DOHH2 (cell line): ENCODE measurements at regions not wholly inside any gene's neighbourhood (a gene's known extent, or its start where the extent isn't known, plus 50 kb on each side); places are given as distances from the start of the nearest gene placed in this dataset.

Source experiments
- H3F3A ChIP-seq: fragments of 200-600 bp; sonication (generic), shearing (Covaris generic); 2 replicates; pipeline ENCODE4 v1.6.0; 2016; ENCODE audit warnings: antibody characterized with exemption, mild to moderate bottlenecking; ENCODE audit not compliant: control insufficient read depth, insufficient read depth
- H3K27ac ChIP-seq: fragments of 200-600 bp; sonication (generic); 2 replicates; pipeline ENCODE4 v1.5.1; 2014; ENCODE audit warnings: low read depth, mild to moderate bottlenecking, low read length, moderate library complexity
- H3K27me3 ChIP-seq: fragments of 200-600 bp; sonication (generic); 2 replicates; pipeline ENCODE4 v1.6.1; 2014; ENCODE audit warnings: mild to moderate bottlenecking, low read length, mixed read lengths; ENCODE audit not compliant: control insufficient read depth
- H3K36me3 ChIP-seq: fragments of 200-600 bp; sonication (generic); 2 replicates; pipeline ENCODE4 v1.6.1; 2014; ENCODE audit warnings: mild to moderate bottlenecking, low read length, moderate library complexity, mixed read lengths; ENCODE audit not compliant: control insufficient read depth
- H3K4me1 ChIP-seq: fragments of 200-600 bp; sonication (generic); 2 replicates; pipeline ENCODE4 v1.6.1; 2014; ENCODE audit warnings: mild to moderate bottlenecking, low read length, mixed read lengths; ENCODE audit not compliant: control insufficient read depth
- H3K4me2 ChIP-seq: fragments of 200-600 bp; sonication (generic); 2 replicates; pipeline ENCODE4 v1.6.0; 2014; ENCODE audit warnings: mild to moderate bottlenecking, low read length, moderate library complexity
- H3K4me3 ChIP-seq: fragments of 200-600 bp; sonication (generic); 2 replicates; pipeline ENCODE4 v1.5.1; 2014; ENCODE audit warnings: mild to moderate bottlenecking, low read length, mixed read lengths
- H3K79me2 ChIP-seq: fragments of 200-600 bp; sonication (generic); 2 replicates; pipeline ENCODE4 v1.6.1; 2014; ENCODE audit warnings: mild to moderate bottlenecking, low read length, mixed read lengths; ENCODE audit not compliant: control insufficient read depth
- H3K9me2 ChIP-seq: fragments of 200-600 bp; sonication (generic); replicated peaks from 2 replicates; pipeline ENCODE4 v1.6.1; 2014; ENCODE audit warnings: mild to moderate bottlenecking, low read length, mixed read lengths; ENCODE audit not compliant: control insufficient read depth
- H3K9me3 ChIP-seq: fragments of 200-600 bp; sonication (generic); 2 replicates; pipeline ENCODE4 v1.6.1; 2014; ENCODE audit warnings: antibody characterized with exemption, low read length, mixed read lengths; ENCODE audit not compliant: control insufficient read depth, insufficient read depth
- H4K20me1 ChIP-seq: fragments of 200-600 bp; sonication (generic); 2 replicates; pipeline ENCODE4 v1.6.0; 2014; ENCODE audit warnings: low read depth, mild to moderate bottlenecking, antibody characterized with exemption, low read length, moderate library complexity; ENCODE audit not compliant: control insufficient read depth, insufficient read depth
- CTCF ChIP-seq: fragments of 200-600 bp; sonication (generic); IDR thresholded peaks from one replicate; pipeline ENCODE4 v1.5.1; 2014; ENCODE audit warnings: antibody characterized with exemption, mild to moderate bottlenecking, low read depth, low read length; ENCODE audit not compliant: poor library complexity, severe bottlenecking
- EZH2phosphoT487 ChIP-seq: fragments of 200-600 bp; sonication (generic); IDR thresholded peaks from 2 replicates; pipeline ENCODE4 v1.6.1; 2017; ENCODE audit warnings: borderline replicate concordance, mild to moderate bottlenecking, antibody characterized with exemption, low read length, moderate library complexity, mixed read lengths

- Histone ChIP-seq H3K27me3 (no peaks in the 10 kb centered on the region), H3F3A (no peaks in the 10 kb centered on the region), H3K36me3 (no peaks in the 10 kb centered on the region), H3K79me2 (no peaks in the 10 kb centered on the region), H3K9me2 (no peaks in the 10 kb centered on the region), H3K4me2 (no peak overlapping the region), H3K4me1 (no peaks in the 10 kb centered on the region), H3K4me3 (no peak overlapping the region), H4K20me1 (no peaks in the 10 kb centered on the region), H3K27ac (no peak overlapping the region), H3K9me3 (no peaks in the 10 kb centered on the region)
- TF ChIP-seq EZH2phosphoT487 (no peak), CTCF (no peak)
These were observed 255.8 kb downstream of the FBXO15 start for GRCh38 chr18:73891572-73892421.

- Histone ChIP-seq H3K27ac (no peak overlapping the region), H3K4me1 (no peaks in the 10 kb centered on the region), H3K36me3 (no peaks in the 10 kb centered on the region), H3K4me3 (no peak overlapping the region), H3K79me2 (no peaks in the 10 kb centered on the region), H3K9me2 (no peaks in the 10 kb centered on the region), H3F3A (no peaks in the 10 kb centered on the region), H3K9me3 (no peaks in the 10 kb centered on the region), H3K27me3 (no peaks in the 10 kb centered on the region), H3K4me2 (no peak overlapping the region), H4K20me1 (no peaks in the 10 kb centered on the region)
- TF ChIP-seq CTCF (no peak), EZH2phosphoT487 (no peak)
These were observed 259.1 kb downstream of the FBXO15 start for GRCh38 chr18:73888565-73888964.

- Histone ChIP-seq H3K36me3 (no peaks in the 10 kb centered on the region), H3K4me2 (no peak overlapping the region), H3K79me2 (no peaks in the 10 kb centered on the region), H3K27me3 (no peaks in the 10 kb centered on the region), H3K9me3 (no peaks in the 10 kb centered on the region), H3F3A (no peaks in the 10 kb centered on the region), H3K4me1 (no peaks in the 10 kb centered on the region), H4K20me1 (no peaks in the 10 kb centered on the region), H3K27ac (no peak overlapping the region), H3K4me3 (no peak overlapping the region), H3K9me2 (no peaks in the 10 kb centered on the region)
- TF ChIP-seq EZH2phosphoT487, result no peak
- TF ChIP-seq CTCF, result no peak
These were observed 259.8 kb downstream of the FBXO15 start for GRCh38 chr18:73887801-73888200.
